HEK293T (cell line): ENCODE measurements at regions not wholly inside any gene's neighbourhood (a gene's known extent, or its start where the extent isn't known, plus 50 kb on each side); places are given as distances from the start of the nearest gene placed in this dataset.

Source experiments
- ELF4 ChIP-seq: fragments of 450-650 bp; IDR thresholded peaks from 2 replicates; pipeline ENCODE4 v1.6.1; 2017; ENCODE audit warnings: antibody characterized with exemption
- FOXM1 ChIP-seq: fragments of 450-650 bp; IDR thresholded peaks from 2 replicates; pipeline ENCODE4 v1.6.1; 2017; ENCODE audit warnings: mild to moderate bottlenecking, borderline replicate concordance
- L3MBTL2 ChIP-seq: fragments of 450-650 bp; conservative IDR thresholded peaks from 2 replicates; pipeline ENCODE4 v1.6.1; 2016; ENCODE audit warnings: mild to moderate bottlenecking
- SUZ12 ChIP-seq: fragments of 450-650 bp; IDR thresholded peaks from 2 replicates; pipeline ENCODE4 v1.6.1; 2016; ENCODE audit warnings: mild to moderate bottlenecking

DNA sequence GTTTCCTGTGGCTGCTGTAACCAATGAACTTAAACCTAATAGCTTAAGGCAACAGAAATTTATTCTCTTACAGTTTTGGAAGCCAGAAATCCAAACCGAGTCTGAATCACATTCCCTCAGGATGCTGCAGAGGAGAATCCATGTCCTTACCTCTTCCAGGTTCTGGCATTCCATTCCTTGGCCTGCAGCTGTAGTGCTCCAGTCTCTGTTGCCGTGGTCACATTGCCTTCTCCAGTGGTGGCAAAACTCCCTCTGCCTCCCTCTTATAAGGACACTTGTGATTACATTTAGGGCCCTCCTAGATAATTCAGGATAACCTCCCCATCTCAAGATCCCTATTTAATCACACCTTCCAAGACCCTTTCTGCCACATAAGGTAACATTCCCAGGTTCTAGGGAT lies 88.7 kb upstream of the SHB start:
- TF ChIP-seq L3MBTL2: no peak
- no peak for TF ChIP-seq ELF4
- TF ChIP-seq FOXM1: no peak
- TF ChIP-seq SUZ12: no peak
